GM19455 (cell line): ENCODE measurements at regions not wholly inside any gene's neighbourhood (a gene's known extent, or its start where the extent isn't known, plus 50 kb on each side); places are given as distances from the start of the nearest gene placed in this dataset.

ENCODE experiments used
- ATAC-seq: cut with Tn5 transposase; IDR thresholded peaks from one replicate; pipeline ENCODE4 v1.9.1; 2021; ENCODE audit not compliant: unreplicated experiment

DNA sequence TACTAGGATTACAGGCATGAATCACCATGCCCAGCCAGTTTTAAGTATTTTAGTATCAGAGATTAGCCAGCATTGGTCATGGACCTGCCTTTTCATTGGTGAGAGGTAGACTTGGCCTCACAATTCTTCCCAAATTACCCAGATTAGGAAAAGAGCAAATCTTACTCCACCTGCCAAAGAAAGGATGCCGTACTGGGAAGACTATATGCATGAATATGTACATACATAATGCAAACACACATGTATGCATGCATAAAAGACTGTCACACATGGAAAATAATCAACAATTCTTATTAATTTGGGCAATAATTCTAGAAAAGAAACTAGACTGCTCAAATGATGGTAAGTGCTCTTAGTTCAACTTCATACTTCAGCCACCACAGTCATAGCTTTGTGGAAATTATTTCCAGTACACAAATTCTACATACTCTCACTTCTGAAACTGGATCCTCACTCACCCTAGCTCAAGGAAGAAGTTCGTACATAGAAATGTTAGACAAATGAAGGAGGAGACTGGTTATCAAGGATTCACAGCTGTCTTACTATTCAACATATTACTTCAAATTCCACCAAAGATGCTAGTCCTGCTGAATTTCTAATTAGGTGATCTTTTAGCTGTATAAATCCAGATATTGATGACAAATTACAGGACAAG, 73.7 kb downstream of the MINAR2 start:
- ATAC-seq, result no peak

DNA sequence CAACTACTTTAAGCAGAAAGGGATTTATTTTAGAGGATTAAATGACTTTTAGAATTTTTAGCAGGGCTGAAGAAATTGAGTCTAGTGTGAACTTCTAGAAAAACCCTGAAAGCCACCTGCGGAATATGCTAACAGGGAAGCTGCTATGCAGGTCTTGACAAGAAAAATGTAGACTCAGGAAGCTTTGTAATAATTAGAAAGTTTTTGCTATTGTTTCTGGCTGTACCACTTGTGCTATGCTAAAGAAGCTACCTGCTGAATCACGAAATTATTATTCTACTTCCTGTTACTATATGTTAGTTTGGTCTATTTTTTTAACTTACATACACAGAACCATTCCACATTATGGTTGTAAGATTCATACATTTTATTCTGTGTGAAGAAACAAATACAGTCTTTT, 74.0 kb upstream of the CHSY3 start:
- no peak for ATAC-seq

DNA sequence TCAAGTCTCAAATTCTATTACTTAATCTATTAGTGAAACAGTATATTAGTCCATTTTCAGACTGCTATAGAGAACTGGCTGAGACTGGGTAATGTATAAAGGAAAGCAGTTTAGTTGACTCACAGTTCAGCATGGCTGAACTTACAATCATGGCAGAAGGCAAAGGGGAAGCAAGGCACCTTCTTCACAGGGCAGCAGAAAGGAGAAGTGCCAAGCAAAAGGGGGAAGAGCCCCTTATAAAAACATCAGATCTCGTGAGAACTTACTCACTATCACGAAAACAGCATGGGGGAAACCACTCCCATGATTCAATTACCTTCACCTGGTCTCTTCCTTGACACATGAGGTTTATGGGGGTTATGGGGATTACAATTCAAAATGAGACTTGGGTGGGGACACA, 67.9 kb upstream of the CHSY3 start:
- no peak for ATAC-seq

DNA sequence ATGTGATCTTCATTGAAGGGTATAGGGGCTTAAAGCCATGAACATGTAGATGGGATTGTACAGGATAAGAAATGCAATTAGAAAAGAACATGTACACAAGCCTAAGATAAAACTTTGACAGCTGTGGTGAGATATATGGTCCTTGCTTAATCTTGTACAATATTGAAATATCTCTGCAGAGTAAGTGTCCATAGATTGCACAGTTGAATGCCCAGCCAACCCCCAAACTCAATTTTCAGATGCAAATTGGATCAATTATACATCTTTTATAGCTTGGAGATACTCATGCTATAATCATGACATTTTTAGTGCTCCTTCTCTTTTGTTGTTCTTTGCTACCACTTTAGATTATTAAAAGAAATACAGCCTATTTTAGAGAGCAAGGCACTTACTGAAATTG, 59.5 kb upstream of the CHSY3 start:
- ATAC-seq, result no peak

DNA sequence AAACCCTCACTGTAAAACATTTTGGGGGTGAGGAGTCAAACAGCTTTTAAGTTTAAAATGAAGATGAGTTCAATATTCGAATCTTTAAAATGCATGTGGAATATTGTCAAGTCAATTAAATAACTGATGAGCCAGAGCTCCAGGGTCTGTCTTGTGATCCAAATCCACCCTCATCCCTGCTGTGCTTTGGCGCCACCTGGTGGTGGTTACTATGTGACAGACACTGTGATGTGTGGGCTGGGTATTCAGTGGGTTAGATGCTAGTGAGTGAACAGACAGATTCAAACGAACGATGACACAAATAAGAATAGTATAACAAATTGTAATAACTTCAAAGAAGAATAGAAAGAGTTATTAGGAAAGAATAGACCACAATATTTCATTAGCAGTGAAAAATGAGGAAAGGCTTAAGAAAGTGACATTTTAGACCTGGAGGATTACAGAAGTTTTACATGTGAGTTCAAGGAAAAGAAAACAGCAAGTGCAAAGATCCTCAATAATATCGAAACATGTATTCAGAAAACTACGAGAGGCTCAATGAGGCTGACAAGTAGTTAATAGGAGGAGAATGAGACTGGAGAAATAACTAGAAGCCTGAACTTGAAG, 51.4 kb upstream of the CHSY3 start:
- peak; percentile 94 for ATAC-seq

DNA sequence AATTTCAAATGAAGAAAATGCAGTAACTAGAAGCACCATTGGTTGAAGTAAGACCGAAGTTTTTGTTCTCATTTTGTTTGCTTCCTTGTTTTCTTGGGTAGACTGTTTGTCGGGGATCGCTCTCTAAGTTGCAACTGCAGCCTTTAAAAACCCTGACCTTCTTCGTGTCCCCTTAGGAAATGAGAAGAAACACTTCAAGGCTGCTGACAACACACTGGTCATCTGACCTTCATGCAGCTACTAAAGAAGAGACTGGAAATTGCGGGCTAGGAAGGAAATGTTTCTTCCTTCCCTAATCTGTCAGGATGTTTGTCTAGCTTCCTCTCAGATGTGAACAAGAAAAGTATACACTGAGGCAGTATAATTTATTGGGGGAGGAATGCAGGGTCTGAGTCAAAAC, 50.7 kb upstream of the CHSY3 start:
- no peak for ATAC-seq
